A549 (cell line): ENCODE measurements at regions not wholly inside any gene's neighbourhood (a gene's known extent, or its start where the extent isn't known, plus 50 kb on each side); places are given as distances from the start of the nearest gene placed in this dataset.
"Not testable (repeated sequence)": the region's sequence is repeated elsewhere in the genome, so short reads cannot be mapped to it uniquely, and the experiment has no call there.

ENCODE experiments used
- ATAC-seq, 2 experiments: fragments of 200-7000 bp in 1 of 2; fragments of >200 bp in 1 of 2; cut with Nextera tagmentation in 1 of 2; cut with Tn5 transposase in 1 of 2; 3 replicates each; pipeline versions ENCODE4 v1.8.0 to v1.9.1; 2018 to 2020; ENCODE audit warnings: mild to moderate bottlenecking in 1 of 2, moderate library complexity in 1 of 2
- CTCF ChIA-PET: fragments of 300-600 bp; sonication (Branson Sonifier 250); formaldehyde crosslinking; extraction: SDS; loops from one replicate; lab custom pipeline; 2021; ENCODE audit warnings: antibody characterized with exemption, inconsistent platforms; lab: Yijun Ruan, JAX
- POLR2A ChIA-PET: fragments of 350-600 bp; formaldehyde crosslinking; extraction: SDS; loops from one replicate; lab custom pipeline; 2021; ENCODE audit warnings: antibody characterized with exemption, inconsistent platforms; lab: Yijun Ruan, JAX
- DNase-seq, 2 experiments: peaks; one replicate each; pipeline versions ENCODE4 v3.0.0 to v3.0.0-alpha.2; 2011 to 2016; ENCODE audit warnings: low read depth in 1 of 2, low spot score in 1 of 2
- FAIRE-seq: peaks from 2 replicates; lab custom pipeline; 2011; peaks lifted over from hg19 to GRCh38; lab: Jason Lieb, UNC
- H3K27ac ChIP-seq, 2 experiments: fragments of >200 bp; sonication (Bioruptor Twin); formaldehyde crosslinking; 3 replicates each; pipeline ENCODE4 v1.5.1; 2016 to 2017
- H3K4me1 ChIP-seq: fragments of >200 bp; sonication (Bioruptor Twin); formaldehyde crosslinking; 3 replicates; pipeline ENCODE4 v1.6.1; 2016
- H3K4me2 ChIP-seq: fragments of >200 bp; sonication (Bioruptor Twin); formaldehyde crosslinking; 3 replicates; pipeline ENCODE4 v1.6.1; 2016
- H3K4me3 ChIP-seq: fragments of >200 bp; sonication (Bioruptor Twin); formaldehyde crosslinking; 3 replicates; pipeline ENCODE4 v1.5.1; 2016
- H3K9me3 ChIP-seq: fragments of >200 bp; sonication (Bioruptor Twin); formaldehyde crosslinking; 3 replicates; pipeline ENCODE4 v1.6.1; 2016
- ATOH8 ChIP-seq: fragments of 250-450 bp; sonication (Bioruptor Pico); IDR thresholded peaks from 2 replicates; pipeline ENCODE4 v1.5.0; 2020; ENCODE audit warnings: low read depth, mild to moderate bottlenecking, moderate library complexity
- CBX2 ChIP-seq: fragments of 200-600 bp; sonication (generic); IDR thresholded peaks from 2 replicates; pipeline ENCODE4 v1.6.1; 2016; ENCODE audit warnings: low read depth, mild to moderate bottlenecking, borderline replicate concordance
- CEBPB ChIP-seq, 2 experiments: fragments of >200 bp in 1 of 2; sonication (Bioruptor Twin) in 1 of 2; formaldehyde crosslinking in 1 of 2; IDR thresholded peaks; 2 replicates each; pipeline ENCODE4 v1.6.1; 2012 to 2016
- CHD2 ChIP-seq: fragments of 150-350 bp; IDR thresholded peaks from 2 replicates; pipeline ENCODE4 v1.6.1; 2014; ENCODE audit warnings: low read length; ENCODE audit not compliant: partially characterized antibody
- E2F6 ChIP-seq: IDR thresholded peaks from 2 replicates; pipeline ENCODE4 v1.6.1; 2012; ENCODE audit warnings: low read depth, borderline replicate concordance
- EHF ChIP-seq: fragments of 250-450 bp; sonication (Bioruptor Pico); IDR thresholded peaks from 2 replicates; pipeline ENCODE4 v1.5.0; 2020; ENCODE audit warnings: mild to moderate bottlenecking
- FOSB ChIP-seq: fragments of 250-450 bp; sonication (Bioruptor Pico); IDR thresholded peaks from 2 replicates; pipeline ENCODE4 v1.5.0; 2020; ENCODE audit warnings: mild to moderate bottlenecking, moderate library complexity
- FOXS1 ChIP-seq: fragments of 250-450 bp; sonication (Bioruptor Pico); IDR thresholded peaks from 2 replicates; pipeline ENCODE4 v1.5.0; 2020; ENCODE audit warnings: mild to moderate bottlenecking, moderate library complexity
- GATA3 ChIP-seq: IDR thresholded peaks from 2 replicates; pipeline ENCODE4 v1.6.1; 2012; ENCODE audit warnings: borderline replicate concordance
- JUNB ChIP-seq: fragments of >200 bp; sonication (Bioruptor Twin); formaldehyde crosslinking; IDR thresholded peaks from 2 replicates; pipeline ENCODE4 v1.6.1; 2016
- MAX ChIP-seq: IDR thresholded peaks from 2 replicates; pipeline ENCODE4 v1.6.1; 2012
- NR3C1 ChIP-seq: fragments of >200 bp; sonication (Bioruptor Twin); formaldehyde crosslinking; IDR thresholded peaks from 3 replicates; pipeline ENCODE4 v1.6.1; 2017
- POLR2A ChIP-seq: IDR thresholded peaks from 2 replicates; pipeline ENCODE4 v1.6.1; 2012; ENCODE audit warnings: mild to moderate bottlenecking, low read length
- RARB ChIP-seq: fragments of 250-450 bp; sonication (Bioruptor Pico); IDR thresholded peaks from 2 replicates; pipeline ENCODE4 v1.8.0; 2021; ENCODE audit warnings: mild to moderate bottlenecking, moderate library complexity
- USF2 ChIP-seq: fragments of 450-650 bp; IDR thresholded peaks from 2 replicates; pipeline ENCODE4 v1.6.1; 2014; ENCODE audit warnings: antibody characterized with exemption
- ZSCAN20 ChIP-seq: fragments of 250-450 bp; sonication (Bioruptor Pico); IDR thresholded peaks from 2 replicates; pipeline ENCODE4 v1.8.0; 2022; ENCODE audit warnings: mild to moderate bottlenecking, moderate library complexity
- WGBS: methylation state at CpG from one replicate; pipeline ENCODE4 v1.1.6; 2017; ENCODE audit errors: missing lambda C conversion rate; 5-methylcytosine and 5-hydroxymethylcytosine counted together

- Histone ChIP-seq H3K9me3 (peaks cover 6% of the 10 kb centered on the region; the same call in 2 of the 3 replicates), H3K27ac (no peak overlapping the region), H3K4me2 (no peak overlapping the region), H3K4me1 (no peaks in the 10 kb centered on the region), H3K4me3 (no peak overlapping the region)
- ATAC-seq (no peak), DNase-seq (no peak)
- CTCF ChIA-PET, result no interaction called here
- TF ChIP-seq ZSCAN20 (no peak), ATOH8 (CRISPR knock-in tag) (no peak), CHD2 (no peak), NR3C1 (no peak), RARB (CRISPR knock-in tag) (no peak)
- TF ChIP-seq, all 56 proteins: peak for 0
- POLR2A ChIA-PET, result no interaction called here
- FAIRE-seq, result no peak
- 0% methylated on average over 2 of the region's 2 CpGs for WGBS
Observed at GRCh38 chr10:80805343-80806020, 267.8 kb downstream of the SH2D4B start.

- ATAC-seq (no peak), FAIRE-seq (no peak), DNase-seq (no peak)
- ChIA-PET CTCF (no interaction called here), POLR2A (no interaction called here)
- WGBS, result 36% methylated on average over 11 of the region's 21 CpGs
- no peak overlapping the region for H3K4me2 ChIP-seq
- no peak for TF ChIP-seq CEBPB (IDR thresholded peaks at IDR 0.05)
- TF ChIP-seq EHF, result no peak
- no peak for TF ChIP-seq USF2
- TF ChIP-seq CHD2, result no peak
- no peaks in the 10 kb centered on the region for H3K9me3 ChIP-seq
- no peak overlapping the region for H3K27ac ChIP-seq
- H3K4me1 ChIP-seq, result no peaks in the 10 kb centered on the region
- no peak overlapping the region for H3K4me3 ChIP-seq
Observed at GRCh38 chr10:80814147-80814652, 276.5 kb downstream of the SH2D4B start.

- no peak for DNase-seq
- POLR2A ChIA-PET, result no interaction called here
- H3K27ac ChIP-seq, result no peak overlapping the region
- CTCF ChIA-PET, result no interaction called here
- no peaks in the 10 kb centered on the region for H3K4me1 ChIP-seq
- no peak for TF ChIP-seq JUNB
- no peak for TF ChIP-seq POLR2A
- no peak for TF ChIP-seq CBX2
- no peak for TF ChIP-seq MAX
- TF ChIP-seq E2F6, result no peak
- no peak for TF ChIP-seq FOSB (CRISPR knock-in tag)
- no peak for TF ChIP-seq CEBPB (IDR thresholded peaks at IDR 0.05)
- TF ChIP-seq FOXS1, result no peak
- no peaks in the 10 kb centered on the region for H3K9me3 ChIP-seq
- 60% methylated on average over 1 of the region's 1 CpG for WGBS
- no peak for ATAC-seq
- H3K4me3 ChIP-seq, result no peak overlapping the region
- no peak for FAIRE-seq
- no peak overlapping the region for H3K4me2 ChIP-seq
Observed at GRCh38 chr10:80829151-80829550, 291.4 kb downstream of the SH2D4B start.

- H3K4me2 ChIP-seq, result no peak overlapping the region
- no peaks in the 10 kb centered on the region for H3K4me1 ChIP-seq
- ATAC-seq (no peak), DNase-seq (no peak), FAIRE-seq (no peak)
- CTCF ChIA-PET, result no interaction called here
- no peaks in the 10 kb centered on the region for H3K9me3 ChIP-seq
- POLR2A ChIA-PET, result no interaction called here
- TF ChIP-seq GATA3, result no peak
- no peak overlapping the region for H3K4me3 ChIP-seq
- no peak overlapping the region for H3K27ac ChIP-seq
Observed at GRCh38 chr10:80829562-80829961, 291.9 kb downstream of the SH2D4B start.

GRCh38 chr10:80832693-80833092 is 295.0 kb downstream of the SH2D4B start:
- H3K4me2 ChIP-seq, H3K9me3 ChIP-seq, H3K27ac ChIP-seq, ATAC-seq, CTCF ChIA-PET, H3K4me3 ChIP-seq, DNase-seq, POLR2A ChIA-PET, H3K4me1 ChIP-seq, FAIRE-seq: not testable (repeated sequence)
- WGBS, result 50% methylated on average over 1 of the region's 1 CpG
